NOMO-1 treated with dmso at 0.1 percent for 144 hours (cell line): ENCODE measurements at regions not wholly inside any gene's neighbourhood (a gene's known extent, or its start where the extent isn't known, plus 50 kb on each side); places are given as distances from the start of the nearest gene placed in this dataset.
"Not testable (repeated sequence)": the region's sequence is repeated elsewhere in the genome, so short reads cannot be mapped to it uniquely, and the experiment has no call there.

Experiments used
- DNase-seq: peaks from one replicate; lab custom pipeline; 2025; ENCODE audit not compliant: unreplicated experiment; lab: John Stamatoyannopoulos, UW

- DNase-seq = no peak
These were observed 51.5 kb upstream of the MRI1 start for GRCh38 chr19:13712767-13713201.

GRCh38 chr19:13707915-13708314 lies 56.4 kb upstream of the MRI1 start:
- no peak for DNase-seq

DNA sequence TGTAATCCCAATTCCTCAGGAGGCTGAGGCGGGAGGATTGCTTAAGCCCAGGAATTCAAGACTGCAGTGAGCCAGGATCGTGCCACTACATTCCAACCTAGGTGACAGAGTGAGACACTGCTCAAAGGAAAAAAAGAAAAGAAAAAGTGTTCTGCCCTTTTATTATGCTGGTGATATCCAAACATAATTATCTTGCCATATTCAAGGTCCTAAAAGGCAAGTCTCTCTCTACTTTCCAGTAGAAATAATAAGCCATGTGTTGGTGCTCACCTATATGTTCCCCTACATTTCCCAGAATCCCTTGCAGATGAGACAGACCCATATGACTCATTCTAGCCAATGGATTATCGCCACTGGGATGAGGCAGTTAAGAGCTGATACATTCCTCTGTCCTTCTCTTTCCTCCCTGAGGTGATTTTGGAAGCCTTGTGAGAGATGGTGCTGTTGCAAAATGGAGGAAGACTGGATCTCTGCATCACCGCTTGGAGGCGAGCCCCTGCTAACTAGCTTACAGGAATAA lies 58.3 kb upstream of the MRI1 start:
- DNase-seq = no peak

DNA sequence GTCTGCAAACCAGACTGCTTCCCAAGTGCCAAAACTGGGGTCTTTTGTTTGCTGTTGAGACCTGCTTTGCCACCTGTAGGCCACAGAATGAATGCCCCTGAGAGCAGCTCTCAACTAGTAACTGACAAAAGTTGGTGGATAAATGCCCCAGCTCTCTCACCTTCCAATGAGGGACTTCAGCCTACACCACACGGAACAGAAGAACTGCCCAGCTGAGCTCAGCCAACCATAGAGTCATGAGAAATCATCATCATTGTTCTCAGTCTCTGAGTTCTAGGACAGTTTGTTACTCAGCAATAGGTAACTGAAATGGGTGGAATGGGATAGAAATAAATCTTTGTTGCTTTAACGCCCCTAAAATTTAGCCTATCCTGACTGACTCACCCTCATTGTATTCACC lies 59.1 kb upstream of the MRI1 start:
- DNase-seq = no peak

GRCh38 chr19:13701624-13702023 lies 62.7 kb upstream of the MRI1 start:
- no peak for DNase-seq

GRCh38 chr19:13700621-13701020 lies 63.7 kb upstream of the MRI1 start:
- no peak for DNase-seq

DNA sequence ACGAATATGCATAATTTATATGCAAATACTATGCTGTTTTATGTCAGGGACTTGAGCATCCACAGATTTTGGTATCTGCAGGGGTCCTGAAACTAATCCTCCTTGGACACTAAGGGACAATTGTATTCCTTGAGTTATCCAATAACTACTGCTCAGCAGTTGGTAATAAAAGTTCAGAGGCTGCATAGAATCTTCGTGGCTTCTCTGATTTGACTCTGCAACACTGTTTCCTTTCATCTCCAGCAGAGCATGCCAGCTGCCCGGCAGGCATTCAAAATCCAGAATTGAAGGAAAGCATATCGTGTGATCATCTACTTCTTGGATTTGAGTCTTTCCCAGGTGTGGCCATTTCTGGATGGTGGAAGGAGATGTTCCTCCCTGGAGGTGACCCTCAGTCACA lies 64.5 kb upstream of the MRI1 start:
- no peak for DNase-seq

GRCh38 chr19:13696839-13697238 lies 67.5 kb upstream of the MRI1 start:
- no peak for DNase-seq

DNA sequence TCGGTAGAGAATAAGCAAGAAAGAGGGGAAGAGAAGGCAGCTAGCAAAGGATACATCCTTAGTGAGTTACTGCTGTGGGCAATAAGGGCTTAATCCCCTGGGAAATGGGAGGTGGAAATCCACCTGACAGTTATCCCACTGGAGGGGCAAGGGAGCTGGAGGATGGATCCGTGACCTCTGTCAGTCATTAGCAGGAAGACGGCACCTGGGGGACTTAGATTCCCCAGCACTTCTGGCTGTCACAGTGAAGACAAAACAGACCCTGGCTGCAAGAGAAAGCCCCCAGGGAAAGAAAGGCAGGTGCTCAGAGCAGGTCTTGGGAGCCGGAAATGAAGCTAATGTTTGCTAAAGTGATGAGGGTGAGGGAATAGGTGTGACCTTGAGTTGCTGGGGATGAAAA lies 70.4 kb upstream of the MRI1 start:
- DNase-seq = no peak

DNA sequence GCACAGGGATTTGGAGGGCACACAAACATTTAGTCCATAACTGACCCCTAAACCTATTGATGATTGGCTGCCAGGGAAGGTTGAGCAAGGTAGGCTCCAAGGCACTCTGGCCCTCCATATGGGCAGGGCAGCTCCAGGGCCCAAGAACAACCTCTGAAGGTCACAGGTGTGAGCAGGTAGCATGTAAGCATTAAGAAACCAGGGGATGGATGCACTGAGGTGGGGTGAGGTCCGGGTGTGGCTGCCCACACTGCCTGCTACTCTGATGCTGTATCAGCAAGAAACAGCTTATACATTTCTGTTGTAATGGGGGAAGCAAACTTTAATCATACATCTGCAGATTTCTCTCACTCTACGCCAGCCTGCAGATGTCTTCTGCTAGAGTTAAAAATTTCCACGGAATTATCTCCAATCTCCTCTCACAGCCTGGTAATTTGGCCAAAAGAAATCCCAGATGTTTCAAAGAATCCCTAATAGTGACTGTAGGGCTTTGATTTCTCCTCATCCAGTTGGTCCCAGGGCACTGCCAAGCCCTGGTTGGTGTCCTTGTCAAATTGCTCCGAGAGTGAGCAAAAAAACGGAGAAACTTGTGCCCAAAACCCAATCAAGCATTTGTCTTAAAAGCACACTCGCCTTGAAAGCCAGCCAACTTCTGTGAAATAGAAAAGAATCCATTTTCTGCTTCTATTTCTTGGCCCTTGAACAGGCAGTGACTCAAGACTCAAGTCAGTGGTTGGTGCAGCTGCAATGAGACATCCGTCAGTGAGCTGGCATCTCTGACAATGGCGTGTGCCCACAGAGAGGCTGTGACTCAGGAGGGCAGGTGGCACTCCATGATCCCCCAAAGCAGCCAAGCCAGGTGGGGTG lies 72.5 kb upstream of the MRI1 start:
- no peak for DNase-seq

GRCh38 chr19:13689085-13689484 lies 75.2 kb upstream of the MRI1 start:
- DNase-seq = no peak

GRCh38 chr19:13684021-13684420 lies 80.3 kb upstream of the MRI1 start:
- no peak for DNase-seq

- no peak for DNase-seq
These were observed 82.8 kb upstream of the MRI1 start for GRCh38 chr19:13681509-13681908.

- DNase-seq = not testable (repeated sequence)
These were observed 83.5 kb upstream of the MRI1 start for GRCh38 chr19:13680708-13681360.

GRCh38 chr19:13676967-13677366 lies 87.4 kb upstream of the MRI1 start:
- not testable (repeated sequence) for DNase-seq

GRCh38 chr19:13672480-13673175 lies 91.7 kb upstream of the MRI1 start:
- DNase-seq = not testable (repeated sequence)

GRCh38 chr19:13670846-13671245 lies 93.5 kb upstream of the MRI1 start:
- DNase-seq = no peak

DNA sequence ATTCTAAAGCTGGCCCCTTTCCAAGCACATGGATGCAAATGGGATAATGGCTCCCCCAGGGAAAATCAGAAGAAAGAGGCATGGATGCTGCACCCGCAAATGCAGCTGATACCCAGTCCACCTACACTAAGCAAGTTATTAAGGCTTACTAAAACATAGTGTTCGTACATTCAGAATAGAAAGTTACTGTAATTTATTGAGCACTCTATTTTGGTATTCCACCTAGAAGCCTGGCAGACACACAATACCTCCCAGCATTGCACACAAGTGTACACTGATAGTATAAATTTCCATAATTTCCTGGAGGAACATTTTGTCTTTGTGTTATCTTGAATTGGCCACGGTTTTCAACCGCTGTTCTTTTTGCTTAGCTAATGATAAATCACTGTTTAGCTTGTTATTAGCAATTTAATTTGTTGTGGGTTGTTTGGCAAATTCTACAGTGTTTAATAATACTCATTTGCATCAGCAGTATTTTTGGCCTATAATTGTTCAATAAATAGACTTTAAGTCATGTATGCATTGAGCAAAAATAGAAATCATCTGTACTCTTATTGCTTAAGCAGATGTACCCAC lies 94.5 kb upstream of the MRI1 start:
- no peak for DNase-seq

DNA sequence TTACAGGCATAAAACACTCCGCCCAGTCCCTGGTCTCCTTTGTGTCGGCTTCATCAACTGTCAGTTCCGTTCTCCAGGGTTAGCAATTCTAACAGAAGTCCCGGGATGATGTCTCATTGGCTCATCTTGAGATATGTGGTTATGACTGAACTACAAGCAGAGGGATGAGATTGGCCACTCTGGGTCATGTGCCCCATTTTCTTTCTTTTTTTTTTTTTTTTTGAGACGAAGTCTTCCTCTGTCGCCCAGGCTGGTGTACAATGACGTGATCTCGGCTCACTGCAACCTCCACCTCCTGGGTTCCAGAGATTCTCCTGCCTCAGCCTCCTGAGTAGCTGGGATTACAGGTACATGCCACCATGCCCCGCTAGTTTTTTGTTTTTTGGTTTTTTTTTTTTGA lies 95.4 kb upstream of the MRI1 start:
- no peak for DNase-seq

DNA sequence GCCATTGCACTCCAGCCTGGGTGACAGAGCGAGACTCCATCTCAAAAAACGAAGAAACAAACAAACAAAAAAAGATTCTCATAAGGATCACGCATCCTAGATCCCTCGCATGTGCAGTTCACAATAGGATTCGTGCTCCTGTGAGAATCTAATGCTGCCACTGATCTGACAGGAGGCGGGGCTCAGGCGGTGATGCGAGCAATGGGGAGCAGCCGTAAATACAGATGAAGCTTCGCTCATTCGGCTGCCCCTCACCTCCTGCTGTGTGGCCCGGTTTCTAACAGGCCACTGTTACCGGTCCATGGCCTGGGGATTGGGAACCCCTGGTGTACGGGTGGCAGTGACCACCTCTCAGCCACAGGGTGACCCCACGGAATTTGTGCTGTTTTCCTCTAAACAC lies 98.2 kb upstream of the MRI1 start:
- no peak for DNase-seq
